GM21515 (cell line): ENCODE measurements at regions not wholly inside any gene's neighbourhood (a gene's known extent, or its start where the extent isn't known, plus 50 kb on each side); places are given as distances from the start of the nearest gene placed in this dataset.

Experiments used
- ATAC-seq: cut with Tn5 transposase; IDR thresholded peaks from one replicate; pipeline ENCODE4 v1.9.1; 2021; ENCODE audit not compliant: unreplicated experiment

GRCh38 chr2:20150110-20150706, 74.7 kb downstream of the SDC1 start:
- ATAC-seq: no peak

- no peak for ATAC-seq
Measured at GRCh38 chr2:20149703-20150030, 75.3 kb downstream of the SDC1 start.

GRCh38 chr2:20148923-20149702, 75.8 kb downstream of the SDC1 start:
- no peak for ATAC-seq

- no peak for ATAC-seq
Measured at GRCh38 chr2:20148426-20148922, 76.5 kb downstream of the SDC1 start.

- no peak for ATAC-seq
Measured at GRCh38 chr2:20147351-20147750, 77.6 kb downstream of the SDC1 start.

GRCh38 chr2:20146401-20146800, 78.5 kb downstream of the SDC1 start:
- no peak for ATAC-seq

- peak; percentile 79 for ATAC-seq
Measured at GRCh38 chr2:20145497-20146193, 79.3 kb downstream of the SDC1 start.

GRCh38 chr2:20144861-20145260, 80.1 kb downstream of the SDC1 start:
- ATAC-seq: no peak

GRCh38 chr2:20144196-20144595, 80.7 kb downstream of the SDC1 start:
- no peak for ATAC-seq

- no peak for ATAC-seq
Measured at GRCh38 chr2:20143263-20143662, 81.7 kb downstream of the SDC1 start.

- ATAC-seq: no peak
Measured at GRCh38 chr2:20141806-20142205, 83.1 kb downstream of the SDC1 start.

GRCh38 chr2:20141056-20141762, 83.7 kb downstream of the SDC1 start:
- no peak for ATAC-seq

- no peak for ATAC-seq
Measured at GRCh38 chr2:20140321-20141055, 84.4 kb downstream of the SDC1 start.

GRCh38 chr2:20139407-20140172, 85.3 kb downstream of the SDC1 start:
- ATAC-seq: no peak

GRCh38 chr2:20138696-20139095, 86.2 kb downstream of the SDC1 start:
- no peak for ATAC-seq

- no peak for ATAC-seq
Measured at GRCh38 chr2:20137884-20138283, 86.5 kb upstream of the LAPTM4A start.

GRCh38 chr2:20137131-20137571, 85.7 kb upstream of the LAPTM4A start:
- ATAC-seq: no peak

GRCh38 chr2:20136149-20136548, 84.7 kb upstream of the LAPTM4A start:
- no peak for ATAC-seq

- peak; percentile 86 for ATAC-seq
Measured at GRCh38 chr2:20135631-20136050, 84.2 kb upstream of the LAPTM4A start.

- no peak for ATAC-seq
Measured at GRCh38 chr2:20132990-20133535, 81.6 kb upstream of the LAPTM4A start.
